NCI-H128 (cell line): ENCODE measurements at regions not wholly inside any gene's neighbourhood (a gene's known extent, or its start where the extent isn't known, plus 50 kb on each side); places are given as distances from the start of the nearest gene placed in this dataset.

Experiments used
- DNase-seq: peaks from one replicate; lab custom pipeline; 2025; ENCODE audit not compliant: unreplicated experiment; lab: John Stamatoyannopoulos, UW

- peak; percentile 28 for DNase-seq
Observed at GRCh38 chr2:861655-862354, 88.8 kb upstream of the SNTG2 start.

- no peak for DNase-seq
Observed at GRCh38 chr2:860259-860855, 90.3 kb upstream of the SNTG2 start.

- DNase-seq, result no peak
Observed at GRCh38 chr2:858646-859045, 92.0 kb upstream of the SNTG2 start.

GRCh38 chr2:857937-858336, 92.7 kb upstream of the SNTG2 start:
- no peak for DNase-seq

- no peak for DNase-seq
Observed at GRCh38 chr2:857081-857480, 93.6 kb upstream of the SNTG2 start.

GRCh38 chr2:856456-856855, 94.2 kb upstream of the SNTG2 start:
- no peak for DNase-seq

- DNase-seq, result no peak
Observed at GRCh38 chr2:856041-856440, 94.6 kb upstream of the SNTG2 start.

- no peak for DNase-seq
Observed at GRCh38 chr2:855177-855576, 95.5 kb upstream of the SNTG2 start.

GRCh38 chr2:854460-854859, 96.2 kb upstream of the SNTG2 start:
- no peak for DNase-seq

- DNase-seq, result no peak
Observed at GRCh38 chr2:853203-853870, 97.3 kb upstream of the SNTG2 start.

GRCh38 chr2:852168-852567, 98.5 kb upstream of the SNTG2 start:
- no peak for DNase-seq

- no peak for DNase-seq
Observed at GRCh38 chr2:851680-852079, 99.0 kb upstream of the SNTG2 start.

GRCh38 chr2:851078-851477, 99.6 kb upstream of the SNTG2 start:
- DNase-seq, result no peak

GRCh38 chr2:850429-850828, 100.2 kb upstream of the SNTG2 start:
- DNase-seq, result no peak

- DNase-seq, result no peak
Observed at GRCh38 chr2:848099-848498, 102.5 kb upstream of the SNTG2 start.

- no peak for DNase-seq
Observed at GRCh38 chr2:847669-848068, 103.0 kb upstream of the SNTG2 start.

- no peak for DNase-seq
Observed at GRCh38 chr2:844715-845114, 105.9 kb upstream of the SNTG2 start.

GRCh38 chr2:842151-842803, 108.4 kb upstream of the SNTG2 start:
- DNase-seq, result no peak

- no peak for DNase-seq
Observed at GRCh38 chr2:841036-841435, 109.6 kb upstream of the SNTG2 start.

- no peak for DNase-seq
Observed at GRCh38 chr2:834233-834632, 116.4 kb upstream of the SNTG2 start.

- no peak for DNase-seq
Observed at GRCh38 chr2:833180-833579, 117.5 kb upstream of the SNTG2 start.

GRCh38 chr2:832635-833034, 118.0 kb upstream of the SNTG2 start:
- no peak for DNase-seq
